Mesendoderm (in vitro differentiated cells): ENCODE measurements at regions not wholly inside any gene's neighbourhood (a gene's known extent, or its start where the extent isn't known, plus 50 kb on each side); places are given as distances from the start of the nearest gene placed in this dataset.

ENCODE experiments used
- DNase-seq: peaks from one replicate; pipeline ENCODE4 v3.0.0; 2013
- H2AK5ac ChIP-seq: 2 replicates; pipeline ENCODE4 v1.6.1; 2013; ENCODE audit warnings: low read length, inconsistent platforms
- H2BK120ac ChIP-seq: 2 replicates; pipeline ENCODE4 v1.6.1; 2013; ENCODE audit warnings: low read depth, mild to moderate bottlenecking, low read length, moderate library complexity, mixed read lengths
- H2BK15ac ChIP-seq: replicated peaks from 2 replicates; pipeline ENCODE4 v1.6.1; 2013; ENCODE audit warnings: low read depth, mild to moderate bottlenecking, moderate library complexity
- H2BK5ac ChIP-seq: 2 replicates; pipeline ENCODE4 v1.6.1; 2013; ENCODE audit warnings: low read length, inconsistent platforms
- H3K18ac ChIP-seq: 2 replicates; pipeline ENCODE4 v1.6.1; 2013; ENCODE audit warnings: mild to moderate bottlenecking, low read length, mixed read lengths
- H3K23ac ChIP-seq: one replicate; pipeline ENCODE4 v1.6.1; 2013; ENCODE audit warnings: low read length
- H3K27ac ChIP-seq: 2 replicates; pipeline ENCODE4 v1.5.1; 2013; ENCODE audit warnings: low read depth, mild to moderate bottlenecking, inconsistent platforms, low read length, moderate library complexity
- H3K27me3 ChIP-seq: 2 replicates; pipeline ENCODE4 v1.6.1; 2013; ENCODE audit warnings: low read length, control low read depth, mild to moderate bottlenecking, inconsistent platforms; ENCODE audit not compliant: insufficient read depth, poor library complexity
- H3K36me3 ChIP-seq: 2 replicates; pipeline ENCODE4 v1.6.1; 2013; ENCODE audit warnings: low read length, inconsistent platforms; ENCODE audit not compliant: control insufficient read depth, insufficient read depth
- H3K4ac ChIP-seq: one replicate; pipeline ENCODE4 v1.6.1; 2013; ENCODE audit warnings: low read depth, mild to moderate bottlenecking, low read length, moderate library complexity
- H3K4me1 ChIP-seq: 2 replicates; pipeline ENCODE4 v1.6.1; 2013; ENCODE audit warnings: low read depth, low read length, inconsistent platforms; ENCODE audit not compliant: control insufficient read depth
- H3K4me2 ChIP-seq: 2 replicates; pipeline ENCODE4 v1.6.1; 2013; ENCODE audit warnings: low read length
- H3K4me3 ChIP-seq: 2 replicates; pipeline ENCODE4 v1.5.1; 2013; ENCODE audit warnings: mild to moderate bottlenecking, low read length
- H3K56ac ChIP-seq: one replicate; pipeline ENCODE4 v1.6.1; 2013; ENCODE audit warnings: low read length
- H3K79me1 ChIP-seq: 2 replicates; pipeline ENCODE4 v1.6.1; 2013; ENCODE audit warnings: low read length, inconsistent platforms
- H3K79me2 ChIP-seq: 2 replicates; pipeline ENCODE4 v1.6.1; 2013; ENCODE audit warnings: mild to moderate bottlenecking, low read length; ENCODE audit not compliant: control insufficient read depth, insufficient read depth
- H3K9ac ChIP-seq: 2 replicates; pipeline ENCODE4 v1.6.1; 2013; ENCODE audit warnings: low read length, inconsistent platforms
- H4K5ac ChIP-seq: one replicate; pipeline ENCODE4 v1.6.1; 2013; ENCODE audit warnings: low read length
- H4K8ac ChIP-seq: one replicate; pipeline ENCODE4 v1.6.1; 2013; ENCODE audit warnings: low read depth, mild to moderate bottlenecking, control low read depth, low read length, moderate library complexity
- WGBS: extraction: QIAGEN DNeasy Blood & Tissue Kit; methylation state at CpG from one replicate; pipeline ENCODE4 v1.1.7; 2013; ENCODE audit warnings: low lambda C conversion rate, missing lambda C conversion rate; ENCODE audit not compliant: insufficient coverage; ENCODE audit errors: extremely low coverage; 5-methylcytosine and 5-hydroxymethylcytosine counted together

DNA sequence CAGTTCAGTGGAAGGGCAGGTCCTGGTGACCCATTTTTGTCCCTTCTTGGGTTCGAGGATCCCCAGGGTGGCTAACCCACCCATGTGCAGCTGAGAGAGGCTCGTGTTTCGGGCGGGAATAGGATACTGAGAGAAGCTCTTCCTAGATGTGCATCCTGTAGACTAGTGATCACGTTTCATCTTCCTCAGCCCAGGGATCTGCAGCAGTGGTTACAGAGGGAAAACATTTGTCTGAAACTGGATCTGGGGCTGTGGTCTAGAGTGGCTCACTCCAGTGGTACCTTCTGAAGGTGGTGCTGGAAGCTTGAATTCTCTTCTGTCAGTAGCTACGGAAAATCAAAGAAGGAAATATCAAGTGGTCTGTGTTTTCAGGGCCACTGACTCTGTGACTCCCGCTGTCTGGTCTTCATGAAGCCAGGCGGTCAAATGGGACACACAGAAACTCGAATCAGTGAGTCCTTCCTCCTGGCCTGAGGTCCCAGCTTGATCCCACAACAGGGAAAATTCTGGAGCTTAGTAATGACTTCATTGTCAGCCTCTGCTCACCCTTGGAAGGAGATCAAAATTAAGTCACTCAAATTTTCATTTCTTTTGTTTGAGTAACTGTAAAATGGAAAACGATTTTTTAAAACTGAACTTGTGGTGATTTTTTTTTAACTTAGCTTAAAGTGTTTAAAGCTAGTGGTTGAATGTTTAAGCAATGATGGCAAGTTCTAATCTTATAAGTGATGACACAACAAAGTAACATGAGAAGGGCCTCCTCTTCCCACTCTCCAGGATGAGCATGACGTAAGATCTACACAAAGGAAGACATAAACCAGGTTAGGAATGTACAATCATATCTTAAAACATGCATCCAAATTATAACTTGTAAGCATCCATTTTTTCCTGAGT is 469.3 kb upstream of the KLF6 start:
- Histone ChIP-seq H3K23ac (no peak overlapping the region), H2BK15ac (no peak overlapping the region), H3K79me2 (no peaks in the 10 kb centered on the region), H3K4me3 (no peak overlapping the region), H3K9ac (no peak overlapping the region), H3K56ac (no peak overlapping the region), H3K79me1 (no peaks in the 10 kb centered on the region), H2BK120ac (no peak overlapping the region), H3K27me3 (no peaks in the 10 kb centered on the region), H4K5ac (no peak overlapping the region), H3K27ac (no peak overlapping the region), H3K18ac (no peak overlapping the region), H4K8ac (no peak overlapping the region), H2BK5ac (no peak overlapping the region), H3K4me1 (no peaks in the 10 kb centered on the region), H3K4me2 (no peak overlapping the region), H2AK5ac (no peak overlapping the region), H3K36me3 (no peaks in the 10 kb centered on the region), H3K4ac (no peak overlapping the region)
- WGBS = no CpG with 5 or more reads among the region's 11 CpGs
- no peak for DNase-seq

GRCh38 chr10:4252701-4253100 is 467.7 kb upstream of the KLF6 start:
- no peak overlapping the region for H3K18ac ChIP-seq
- no peak overlapping the region for H4K8ac ChIP-seq
- H3K36me3 ChIP-seq = no peaks in the 10 kb centered on the region
- H3K27ac ChIP-seq = no peak overlapping the region
- no peak overlapping the region for H3K56ac ChIP-seq
- H3K4me1 ChIP-seq = no peaks in the 10 kb centered on the region
- H3K79me2 ChIP-seq = no peaks in the 10 kb centered on the region
- no peak for DNase-seq
- no peak overlapping the region for H3K4me2 ChIP-seq
- no peak overlapping the region for H3K9ac ChIP-seq
- H3K4me3 ChIP-seq = no peak overlapping the region
- no peak overlapping the region for H3K23ac ChIP-seq
- H2BK15ac ChIP-seq = no peak overlapping the region
- H2BK120ac ChIP-seq = no peak overlapping the region
- no CpG with 5 or more reads among the region's 2 CpGs for WGBS
- no peak overlapping the region for H2AK5ac ChIP-seq
- H3K79me1 ChIP-seq = no peaks in the 10 kb centered on the region
- no peak overlapping the region for H4K5ac ChIP-seq
- no peak overlapping the region for H3K4ac ChIP-seq
- H2BK5ac ChIP-seq = no peak overlapping the region
- H3K27me3 ChIP-seq = no peaks in the 10 kb centered on the region

- no peak overlapping the region for H4K5ac ChIP-seq
- DNase-seq = no peak
- no peak overlapping the region for H3K56ac ChIP-seq
- no peak overlapping the region for H2AK5ac ChIP-seq
- H3K79me1 ChIP-seq = no peaks in the 10 kb centered on the region
- H3K27me3 ChIP-seq = no peaks in the 10 kb centered on the region
- H3K36me3 ChIP-seq = no peaks in the 10 kb centered on the region
- H2BK120ac ChIP-seq = no peak overlapping the region
- H4K8ac ChIP-seq = no peak overlapping the region
- no peaks in the 10 kb centered on the region for H3K4me1 ChIP-seq
- no peak overlapping the region for H3K4me2 ChIP-seq
- H3K27ac ChIP-seq = no peak overlapping the region
- no peaks in the 10 kb centered on the region for H3K79me2 ChIP-seq
- H3K18ac ChIP-seq = no peak overlapping the region
- H3K4me3 ChIP-seq = no peak overlapping the region
- no peak overlapping the region for H3K23ac ChIP-seq
- H2BK5ac ChIP-seq = no peak overlapping the region
- no peak overlapping the region for H3K4ac ChIP-seq
- H3K9ac ChIP-seq = no peak overlapping the region
- no peak overlapping the region for H2BK15ac ChIP-seq
- no CpG with 5 or more reads among the region's 2 CpGs for WGBS
These were observed 465.5 kb upstream of the KLF6 start for GRCh38 chr10:4250587-4250887.

GRCh38 chr10:4249841-4250586 is 465.0 kb upstream of the KLF6 start:
- no peak overlapping the region for H3K4me3 ChIP-seq
- no peak overlapping the region for H3K18ac ChIP-seq
- no peak overlapping the region for H3K56ac ChIP-seq
- H4K8ac ChIP-seq = no peak overlapping the region
- H3K27me3 ChIP-seq = no peaks in the 10 kb centered on the region
- no peak overlapping the region for H3K4me2 ChIP-seq
- H3K79me2 ChIP-seq = no peaks in the 10 kb centered on the region
- WGBS = no CpG with 5 or more reads among the region's 4 CpGs
- no peak overlapping the region for H3K27ac ChIP-seq
- no peak overlapping the region for H3K9ac ChIP-seq
- no peak for DNase-seq
- no peaks in the 10 kb centered on the region for H3K36me3 ChIP-seq
- H3K23ac ChIP-seq = no peak overlapping the region
- no peak overlapping the region for H2BK5ac ChIP-seq
- no peak overlapping the region for H2BK15ac ChIP-seq
- H3K4me1 ChIP-seq = no peaks in the 10 kb centered on the region
- no peak overlapping the region for H2AK5ac ChIP-seq
- no peaks in the 10 kb centered on the region for H3K79me1 ChIP-seq
- no peak overlapping the region for H4K5ac ChIP-seq
- H3K4ac ChIP-seq = no peak overlapping the region
- no peak overlapping the region for H2BK120ac ChIP-seq

DNA sequence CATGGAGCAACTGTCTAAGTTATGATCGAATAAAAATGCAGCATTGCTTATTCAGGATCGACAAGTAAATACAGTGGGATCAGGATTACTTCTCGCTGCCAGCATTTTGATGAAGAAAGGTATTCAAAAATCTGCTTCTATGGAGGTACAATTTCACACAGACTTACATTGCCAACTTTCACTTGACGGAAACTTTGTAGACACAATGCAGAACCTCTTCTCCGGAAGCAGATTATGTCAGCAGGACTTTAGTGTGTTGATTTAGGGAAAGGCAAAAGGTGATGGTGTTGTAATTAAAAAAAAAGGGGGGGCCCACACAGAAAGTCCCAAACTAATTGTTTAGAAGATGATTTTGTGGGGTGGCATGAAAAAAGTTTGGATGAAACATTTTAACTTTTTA is 462.4 kb upstream of the KLF6 start:
- Histone ChIP-seq H3K27me3 (no peaks in the 10 kb centered on the region), H3K4me2 (no peak overlapping the region), H3K4ac (no peak overlapping the region), H3K23ac (no peak overlapping the region), H2AK5ac (no peak overlapping the region), H2BK120ac (no peak overlapping the region), H4K5ac (no peak overlapping the region), H3K4me3 (no peak overlapping the region), H2BK5ac (no peak overlapping the region), H3K79me2 (no peaks in the 10 kb centered on the region), H3K36me3 (no peaks in the 10 kb centered on the region), H3K9ac (no peak overlapping the region), H3K56ac (no peak overlapping the region), H4K8ac (no peak overlapping the region), H3K18ac (no peak overlapping the region), H3K27ac (no peak overlapping the region), H2BK15ac (no peak overlapping the region), H3K79me1 (no peaks in the 10 kb centered on the region), H3K4me1 (peaks cover 2% of the 10 kb centered on the region)
- no peak for DNase-seq
- no CpG with 5 or more reads among the region's 5 CpGs for WGBS
